ENCODE measurements at regions not wholly inside any gene's neighbourhood (a gene's known extent, or its start where the extent isn't known, plus 50 kb on each side); places are given as distances from the start of the nearest gene placed in this dataset.

- no peak for TF ChIP-seq PBX3 (CRISPR knock-in tag; IDR thresholded peaks at IDR 0.05)
- no peak for TF ChIP-seq CTCF (tag by site-specific recombination; IDR thresholded peaks at IDR 0.05)
- no peak for TF ChIP-seq ZNF175 (tag by site-specific recombination; IDR thresholded peaks at IDR 0.05)
- TF ChIP-seq YY1 (tag by site-specific recombination; IDR thresholded peaks at IDR 0.05), result no peak
- TF ChIP-seq ZNF629 (tag by site-specific recombination; IDR thresholded peaks at IDR 0.05), result no peak
- TF ChIP-seq ZNF501 (tag by site-specific recombination; IDR thresholded peaks at IDR 0.05), result no peak
- no peak for TF ChIP-seq ZNF274 (IDR thresholded peaks at IDR 0.05; ENCODE audit: low read length)
- no peak for TF ChIP-seq ZNF274 (tag by site-specific recombination; IDR thresholded peaks at IDR 0.05; ENCODE audit: borderline replicate concordance)
- no peak for TF ChIP-seq ZNF148 (tag by site-specific recombination; IDR thresholded peaks at IDR 0.05; ENCODE audit: borderline replicate concordance)
- TF ChIP-seq ZBTB11 (tag by site-specific recombination; conservative IDR thresholded peaks at IDR 0.05; ENCODE audit: low read depth), result no peak
- no peak for TF ChIP-seq ZSCAN18 (tag by site-specific recombination; IDR thresholded peaks at IDR 0.05)
- no peak for TF ChIP-seq ZNF792 (tag by site-specific recombination; IDR thresholded peaks at IDR 0.05)
- no peak for TF ChIP-seq REST (tag by site-specific recombination; IDR thresholded peaks at IDR 0.05)
These were observed 102.9 kb upstream of the PIK3R1 start for GRCh38 chr5:68112658-68113057.

Measured in HEK293 (cell line).